Ramos (cell line): ENCODE measurements at regions not wholly inside any gene's neighbourhood (a gene's known extent, or its start where the extent isn't known, plus 50 kb on each side); places are given as distances from the start of the nearest gene placed in this dataset.
"Not testable (repeated sequence)": the region's sequence is repeated elsewhere in the genome, so short reads cannot be mapped to it uniquely, and the experiment has no call there.

Experiments used
- in situ Hi-C: fragments of 300-500 bp; cut with MboI; formaldehyde crosslinking; loops from one replicate; pipeline ENCODE4 v1.14.3; 2022; ENCODE audit warnings: low sequenced_read_pairs; ENCODE audit not compliant: unreplicated experiment

DNA sequence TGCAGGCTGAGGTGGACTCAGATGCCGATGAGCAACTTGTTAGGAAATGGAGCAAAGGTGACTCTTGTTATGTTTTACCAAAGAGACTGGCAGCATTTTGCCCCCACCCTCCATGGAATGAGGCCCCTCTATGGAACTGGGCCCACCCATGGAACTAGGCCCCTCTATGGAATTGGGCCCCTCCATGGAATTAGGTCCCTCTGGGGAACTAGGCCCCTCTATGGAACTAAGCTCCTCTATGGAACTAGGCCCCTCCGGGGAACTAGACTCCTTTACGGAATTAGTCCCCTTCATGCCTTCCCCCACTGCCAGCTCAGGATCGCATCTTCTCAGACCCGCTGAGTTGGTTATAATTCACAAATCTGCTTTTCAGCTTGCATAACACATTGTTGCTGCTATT, 144.9 kb downstream of the THBS2 start:
- in situ Hi-C loops: no loop called here

DNA sequence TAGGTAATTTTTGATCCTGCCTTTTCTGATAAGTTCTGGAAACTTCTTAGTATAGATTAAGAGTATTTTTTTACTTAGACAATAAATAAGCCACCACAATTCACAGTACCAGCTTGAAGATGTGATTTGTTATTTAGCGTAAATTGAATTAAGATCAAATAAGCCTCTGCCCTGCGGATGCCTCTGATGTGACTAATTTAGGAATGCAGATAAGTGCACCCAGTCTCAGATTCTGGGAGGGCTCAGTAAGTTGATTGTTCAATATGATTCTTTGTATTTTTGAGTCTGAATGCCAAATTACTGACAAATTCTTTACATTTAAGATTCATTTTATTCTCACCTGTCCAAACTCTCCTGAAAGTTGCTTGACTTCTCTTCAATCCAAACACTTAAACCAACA, 147.5 kb downstream of the THBS2 start:
- in situ Hi-C loops: no loop called here

DNA sequence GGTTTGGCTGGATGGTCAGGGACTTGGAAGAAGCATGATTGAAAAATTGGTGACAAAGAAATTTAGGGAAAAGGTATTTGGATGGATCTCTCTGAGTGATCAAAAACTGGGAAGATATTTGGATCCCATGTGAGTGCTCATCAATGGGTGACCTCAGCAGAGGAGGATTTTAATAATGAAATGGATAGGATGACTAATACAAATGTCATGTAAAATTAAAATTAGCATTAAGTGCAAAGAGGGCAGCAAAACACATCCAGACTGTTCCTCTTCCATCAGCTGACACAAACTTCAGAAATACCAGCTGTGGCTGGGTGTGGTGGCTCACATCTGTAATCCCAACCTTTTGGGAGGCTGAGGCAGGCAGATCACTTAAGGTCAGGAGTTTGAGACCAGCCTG, 151.7 kb downstream of the THBS2 start:
- in situ Hi-C loops: no loop called here

DNA sequence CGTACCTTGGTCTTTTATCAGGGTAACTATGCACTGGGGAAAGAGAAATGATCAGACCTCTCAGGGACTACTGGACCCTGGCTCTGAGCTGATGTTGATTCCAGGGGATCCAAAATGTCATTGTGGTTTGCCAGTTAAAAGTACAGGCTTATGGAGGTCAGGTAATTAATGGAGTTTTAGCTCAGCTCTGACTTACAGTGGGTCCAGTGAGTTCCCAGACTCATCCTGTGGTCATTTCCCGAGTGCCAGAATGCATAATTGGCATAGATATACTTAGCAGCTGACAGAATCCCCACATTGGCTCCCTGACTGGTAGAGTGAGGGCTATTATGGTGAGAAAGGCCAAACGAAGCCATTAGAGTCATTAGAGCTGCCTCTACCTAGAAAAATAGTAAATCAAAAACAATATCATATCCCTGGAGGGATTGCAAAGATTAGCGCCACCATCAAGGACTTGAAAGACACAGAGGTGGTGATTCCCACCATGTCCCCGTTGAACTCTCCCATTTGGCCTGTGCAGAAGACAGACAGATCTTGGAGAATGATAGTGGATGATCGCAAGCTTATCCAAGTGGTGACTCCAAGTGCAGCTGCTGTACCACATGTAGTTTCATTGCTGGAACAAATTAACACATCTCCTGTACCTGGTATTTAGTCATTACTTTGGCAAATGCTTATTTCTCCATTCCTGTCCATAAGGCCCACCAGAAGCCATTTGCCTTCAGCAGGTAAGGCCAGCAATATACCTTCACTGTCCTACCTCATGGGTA, 152.4 kb downstream of the THBS2 start:
- in situ Hi-C loops: no loop called here

DNA sequence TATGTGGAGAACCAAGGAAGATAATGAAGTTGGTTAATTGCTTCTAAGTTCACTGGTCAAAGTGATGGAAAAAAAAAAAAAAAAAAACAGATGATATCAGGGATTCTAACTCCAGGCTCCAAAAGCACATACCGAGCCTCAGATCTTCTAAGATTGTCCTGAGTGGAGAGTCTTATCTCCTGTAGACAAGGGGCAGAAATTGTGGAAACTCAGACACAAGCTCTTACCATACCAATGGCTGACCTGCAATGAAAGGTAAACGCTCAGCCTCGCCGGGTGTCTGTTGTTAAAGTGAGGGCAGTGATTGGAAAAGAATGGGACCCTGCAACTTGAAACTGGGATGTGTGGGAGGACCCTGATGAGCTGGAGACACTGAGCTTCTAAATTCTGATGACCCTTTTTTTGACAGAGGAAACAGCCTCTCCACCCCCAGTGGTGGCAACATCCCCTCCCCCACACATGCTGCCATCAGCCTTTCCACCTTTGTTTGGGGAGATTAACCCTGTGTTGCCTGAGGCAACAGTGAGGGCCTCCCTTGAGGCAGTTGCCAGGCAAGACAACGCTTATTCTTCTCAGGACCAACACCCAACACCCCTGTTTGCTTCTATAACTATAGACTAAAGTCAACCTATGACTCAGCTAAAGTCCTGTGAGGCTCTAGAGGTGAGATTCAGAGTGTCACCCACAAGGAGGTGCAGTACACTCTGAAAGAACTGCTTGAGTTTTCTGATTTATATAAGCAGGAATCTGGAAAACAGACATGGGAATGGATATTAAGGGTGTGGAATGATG, 154.0 kb downstream of the THBS2 start:
- in situ Hi-C loops: no loop called here

DNA sequence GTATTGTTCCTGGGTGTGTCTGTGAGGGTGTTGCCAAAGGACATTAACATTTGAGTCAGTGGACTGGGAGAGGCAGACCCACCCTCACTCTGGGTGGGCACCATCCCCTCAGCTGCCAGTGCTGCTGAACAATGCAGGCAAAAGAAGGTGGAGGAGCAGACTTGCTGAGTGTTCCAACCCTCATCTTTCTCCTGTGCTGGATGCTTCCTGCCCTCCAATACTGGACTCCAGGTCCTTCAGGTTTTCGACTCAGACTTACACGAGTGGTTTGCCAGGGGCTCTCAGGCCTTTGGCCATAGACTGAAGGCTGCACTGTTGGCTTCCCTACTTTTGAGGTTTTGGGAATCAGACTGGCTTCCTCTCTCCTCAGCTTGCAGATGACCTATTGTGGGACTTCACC, 155.0 kb downstream of the THBS2 start:
- in situ Hi-C loops: not testable (repeated sequence)

DNA sequence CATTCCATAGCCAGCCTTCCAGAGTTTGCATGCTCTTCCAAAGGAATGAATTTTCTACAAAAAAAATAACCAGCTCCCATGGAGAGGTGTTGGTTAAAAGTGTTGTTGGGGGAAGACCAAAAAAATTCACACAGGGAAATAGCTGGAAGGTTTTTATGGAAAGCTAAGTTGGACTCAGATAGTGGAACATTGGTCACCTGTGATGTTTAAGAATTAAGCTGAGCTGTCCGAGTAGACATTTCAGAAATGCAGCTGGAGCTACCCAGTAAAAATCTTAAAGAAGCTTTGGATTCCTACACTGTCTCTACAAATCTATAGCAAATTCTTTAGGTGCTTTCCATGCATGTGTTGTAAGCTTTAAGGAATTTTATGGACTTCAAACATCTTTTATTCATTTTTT, 155.5 kb downstream of the THBS2 start:
- in situ Hi-C loops: no loop called here

DNA sequence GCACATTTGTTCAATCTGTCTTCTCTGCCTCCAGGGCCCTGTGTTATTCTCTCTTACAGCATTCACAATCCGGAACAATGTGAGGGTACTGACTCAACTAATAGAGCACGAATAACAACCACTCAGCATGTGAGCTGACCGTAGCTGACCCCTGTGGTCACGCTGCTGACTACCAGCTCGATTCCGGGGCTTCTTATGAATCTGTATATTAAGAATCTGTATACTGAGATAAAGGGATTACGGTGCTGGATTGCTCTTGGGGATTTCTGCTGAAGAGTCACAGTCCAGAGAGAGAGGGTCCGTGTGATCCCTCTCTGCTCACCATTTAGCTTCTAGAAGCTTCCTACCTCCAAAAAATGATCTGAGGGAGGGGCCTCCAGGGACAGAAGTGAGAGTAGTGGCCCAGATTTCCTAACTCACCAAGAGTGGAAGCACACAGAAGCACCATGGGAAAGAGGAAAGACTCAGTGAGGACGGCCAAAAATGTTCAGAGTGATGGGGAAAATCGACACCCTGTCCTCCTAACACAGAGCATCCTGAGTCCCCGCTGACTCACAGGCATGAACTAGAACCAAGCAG, 156.2 kb downstream of the THBS2 start:
- in situ Hi-C loops: no loop called here

DNA sequence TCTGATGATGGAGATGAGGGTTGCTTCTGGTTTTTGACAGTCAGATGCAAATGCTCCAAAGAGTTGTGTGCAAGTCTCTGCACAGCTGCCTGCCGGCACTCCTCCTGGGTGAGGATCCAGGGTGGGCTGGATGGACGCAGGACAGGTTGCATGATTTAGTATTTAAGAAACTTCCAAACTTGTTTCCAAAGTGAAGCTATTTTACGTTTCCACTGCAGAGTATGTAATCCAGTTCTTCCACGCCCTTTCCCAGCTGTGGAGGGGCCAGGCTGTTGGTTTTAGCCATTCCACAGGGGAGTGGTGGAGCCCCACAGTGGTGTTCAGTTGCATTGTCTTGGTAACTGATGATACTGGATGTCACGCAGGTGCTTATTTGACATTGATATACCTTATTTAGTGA, 157.3 kb downstream of the THBS2 start:
- in situ Hi-C loops: no loop called here

DNA sequence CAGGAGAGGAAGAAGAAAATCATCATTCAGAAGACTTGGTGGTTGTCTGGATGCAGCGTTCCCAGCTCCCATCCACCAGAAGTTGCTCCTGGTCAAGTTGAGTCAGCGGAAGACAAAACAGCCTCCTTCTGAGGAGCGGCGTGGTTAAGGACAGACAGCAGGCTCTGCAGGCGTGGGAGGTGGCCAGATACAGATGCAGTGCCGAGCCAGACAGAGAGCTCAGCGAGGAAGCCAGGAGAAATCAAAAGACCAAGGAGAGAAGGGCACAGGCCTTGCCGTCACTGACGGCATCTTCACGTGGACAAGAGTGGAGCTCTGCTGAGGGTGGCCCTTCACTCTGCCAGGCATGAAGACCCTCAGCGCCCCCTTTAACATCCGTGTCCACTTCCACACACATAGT, 158.5 kb downstream of the THBS2 start:
- in situ Hi-C loops: no loop called here

DNA sequence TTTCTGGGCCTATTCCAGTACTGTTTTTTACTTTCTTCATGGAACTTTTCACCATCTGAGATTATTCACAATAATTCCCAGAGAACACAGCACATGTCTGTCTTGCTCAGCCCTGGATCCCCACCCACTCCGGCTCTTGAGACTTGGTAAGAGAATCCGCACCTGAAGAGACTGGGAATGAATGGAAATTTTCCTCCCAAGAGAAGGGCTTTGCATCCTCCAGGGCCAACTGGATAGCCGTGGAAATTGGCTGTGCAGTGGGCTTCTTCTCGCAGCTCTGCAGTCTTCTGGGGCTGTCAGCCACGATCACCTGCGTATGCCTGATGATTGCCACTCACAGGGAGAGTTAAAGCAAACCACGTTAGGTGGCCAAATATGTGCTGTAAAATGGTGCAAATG, 159.1 kb downstream of the THBS2 start:
- in situ Hi-C loops: no loop called here

DNA sequence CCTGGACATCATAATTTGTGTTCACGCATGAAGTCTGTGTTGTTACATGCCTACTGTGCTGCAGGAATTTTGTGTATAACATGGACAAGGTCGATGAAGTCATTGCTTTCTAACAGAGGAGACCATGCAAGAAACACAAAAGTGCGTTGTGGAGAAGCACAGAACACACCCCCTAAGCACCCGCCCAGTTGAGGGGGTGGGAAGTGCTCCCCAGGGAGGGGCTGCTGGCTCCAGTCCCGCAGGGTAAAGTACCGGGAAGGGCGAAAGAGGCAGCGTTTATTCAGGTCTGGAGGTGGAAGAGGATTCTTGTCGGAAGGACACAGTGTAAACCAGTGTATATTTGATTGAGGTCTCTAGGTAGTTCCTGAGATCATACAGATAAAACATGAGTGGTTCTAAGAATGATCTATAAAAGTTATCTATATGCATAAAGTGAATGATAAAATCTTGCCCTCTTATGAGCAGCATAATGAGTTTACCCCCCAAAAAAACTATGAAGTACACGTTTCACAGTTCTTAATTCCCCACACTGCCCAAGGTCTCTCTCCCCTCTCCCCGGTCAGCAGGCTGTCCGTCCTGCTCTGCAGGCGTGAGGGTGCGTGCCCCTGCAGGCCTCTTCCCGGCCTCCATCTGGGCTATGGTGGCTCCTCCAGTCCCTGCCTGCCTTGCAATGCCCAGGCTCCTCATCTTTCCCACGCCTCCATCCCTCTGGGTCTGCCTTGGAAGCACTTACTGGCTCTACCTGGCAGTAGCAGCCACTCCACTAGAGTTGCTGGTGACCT, 159.7 kb downstream of the THBS2 start:
- in situ Hi-C loops: no loop called here

DNA sequence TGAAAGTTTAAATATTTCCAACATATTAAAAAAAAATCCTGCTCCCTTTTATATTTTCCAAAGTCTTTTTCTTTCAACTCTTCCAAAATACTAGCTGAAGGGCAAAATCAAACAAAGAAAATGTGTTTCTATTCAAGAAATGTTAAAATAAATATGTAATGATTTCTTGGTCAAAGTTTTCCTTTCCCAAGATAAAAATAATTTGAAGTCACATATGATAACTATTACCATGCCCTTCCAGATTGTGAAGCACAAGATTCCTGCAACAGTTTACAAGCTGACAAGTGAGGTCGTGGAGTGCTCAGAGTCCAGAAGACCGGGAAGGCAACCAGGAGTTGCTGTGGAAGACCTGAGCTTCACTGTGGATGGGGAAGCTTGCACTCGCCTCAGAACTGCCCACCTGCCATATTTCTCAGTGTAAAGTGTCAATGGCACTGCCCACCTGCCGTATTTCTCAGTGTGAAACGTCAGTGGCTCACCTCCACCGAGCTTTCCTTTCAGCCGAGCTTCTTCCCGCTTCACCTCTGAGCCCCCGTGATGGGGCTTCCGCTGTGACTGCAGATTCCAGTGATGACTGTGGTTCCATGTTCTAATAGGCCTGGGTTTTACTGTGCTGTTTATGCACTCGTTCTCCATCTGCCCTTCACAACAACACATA, 160.5 kb downstream of the THBS2 start:
- in situ Hi-C loops: no loop called here

DNA sequence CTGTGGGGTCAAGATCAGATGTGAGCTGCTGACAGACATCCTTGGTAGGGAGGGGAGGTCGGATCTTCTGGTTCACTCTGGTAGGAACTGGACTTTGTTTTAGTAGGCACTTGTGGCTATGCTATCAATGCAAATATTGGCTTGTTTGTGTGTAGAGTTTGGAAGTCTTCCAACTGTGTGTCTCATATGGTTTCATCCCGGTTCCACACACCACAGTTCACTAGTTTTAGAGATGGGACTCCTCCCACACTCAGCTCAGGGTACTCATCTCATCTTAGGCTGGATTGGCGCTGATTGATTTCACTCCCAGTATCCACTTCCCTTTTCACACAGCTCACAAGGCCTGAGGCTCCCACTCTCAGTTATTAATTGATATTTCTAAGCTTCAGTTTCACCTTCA, 161.3 kb downstream of the THBS2 start:
- in situ Hi-C loops: no loop called here

DNA sequence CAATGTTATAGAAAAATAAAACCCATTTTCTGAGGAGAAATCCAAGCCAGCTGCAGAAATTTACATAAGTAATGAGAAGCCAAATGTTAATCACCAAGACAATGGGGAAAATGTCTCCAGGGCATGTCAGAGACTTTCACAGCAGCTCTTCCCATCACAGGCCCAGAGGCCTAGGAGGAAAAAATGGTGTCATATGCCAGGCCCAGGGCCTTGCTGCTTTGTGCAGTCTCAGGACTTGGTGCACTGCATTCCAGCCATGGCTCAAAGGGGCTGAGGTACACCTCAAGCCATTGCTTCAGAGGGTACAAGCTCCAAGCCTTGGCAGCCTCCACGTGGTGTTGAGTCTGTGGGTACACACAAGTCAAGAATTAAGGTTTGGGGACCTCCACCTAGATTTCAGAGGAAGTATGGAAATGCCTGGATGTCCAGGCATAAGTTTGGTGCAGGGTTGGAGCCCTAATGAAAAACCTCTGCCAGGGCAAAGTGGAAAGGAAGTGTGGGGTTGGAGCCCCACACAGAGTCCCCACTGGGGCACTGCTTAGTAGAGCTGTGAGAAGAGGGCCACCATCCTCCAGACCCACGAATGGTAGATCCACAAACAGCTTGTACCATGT, 163.0 kb downstream of the THBS2 start:
- in situ Hi-C loops: not testable (repeated sequence)

DNA sequence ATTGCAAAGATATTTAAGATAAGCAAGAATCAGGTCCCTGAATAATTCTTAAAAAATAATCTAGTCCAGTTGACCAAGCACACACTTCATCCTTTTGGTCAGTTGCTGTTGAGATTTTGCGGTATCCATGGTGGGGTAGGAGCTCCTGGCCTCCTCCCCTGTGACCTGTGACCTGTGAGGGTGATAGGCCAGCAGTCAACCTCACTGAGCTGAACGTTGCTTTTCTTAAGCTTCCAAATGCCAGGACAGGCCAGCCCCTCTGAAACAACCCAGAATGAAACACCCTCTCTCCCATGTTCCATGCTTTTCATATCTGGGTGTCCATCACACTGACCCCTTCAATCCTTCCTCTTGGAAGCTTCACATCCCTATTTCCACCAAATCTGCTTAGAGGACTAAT, 164.9 kb downstream of the THBS2 start:
- in situ Hi-C loops: no loop called here

DNA sequence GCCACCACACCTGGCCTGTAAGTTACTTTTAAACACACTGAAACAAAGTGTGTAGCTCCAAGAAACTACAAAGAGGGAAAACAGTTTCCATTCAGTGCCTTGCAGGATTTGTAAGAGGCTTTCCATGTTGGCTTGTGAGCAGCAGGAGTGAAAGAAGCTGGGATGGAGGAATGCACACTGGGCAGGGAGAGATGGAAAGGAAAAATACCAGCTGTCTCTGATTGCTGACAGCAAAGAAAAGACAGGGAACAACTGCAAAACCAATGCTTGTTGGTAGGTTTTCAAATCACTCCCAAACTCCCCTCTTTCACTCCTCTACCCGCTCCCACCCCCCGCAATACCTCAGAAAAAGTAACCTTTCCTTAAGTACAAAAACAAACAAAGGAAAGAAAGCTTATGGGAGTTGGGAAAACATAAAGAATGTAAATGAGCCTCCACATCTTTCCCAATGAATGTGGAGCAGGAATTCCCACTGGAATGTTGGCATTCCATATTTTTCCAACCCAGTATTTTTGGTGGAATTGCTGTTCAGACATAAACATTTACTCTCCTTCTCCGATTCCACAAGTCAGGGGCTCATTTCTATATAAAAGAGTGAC, 166.1 kb downstream of the THBS2 start:
- in situ Hi-C loops: no loop called here

DNA sequence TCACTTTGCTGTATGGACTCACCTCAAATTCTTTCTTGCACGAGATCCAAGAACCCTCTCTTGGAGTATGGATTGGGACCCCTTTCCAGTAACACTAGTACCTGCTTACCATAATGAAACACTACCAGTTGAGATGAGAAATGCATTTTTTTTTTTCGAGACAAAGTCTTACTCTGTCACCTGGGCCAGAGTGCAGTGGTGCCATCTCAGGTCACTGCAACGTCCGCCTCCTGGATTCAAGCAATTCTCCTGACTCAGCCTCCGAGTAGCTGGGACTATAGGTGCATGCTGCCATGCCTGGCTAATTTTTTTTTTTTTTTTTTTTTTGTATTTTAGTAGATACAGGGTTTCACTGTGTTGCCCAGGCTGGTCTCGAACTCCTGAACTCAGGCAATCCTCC, 167.0 kb downstream of the THBS2 start:
- in situ Hi-C loops: not testable (repeated sequence)

DNA sequence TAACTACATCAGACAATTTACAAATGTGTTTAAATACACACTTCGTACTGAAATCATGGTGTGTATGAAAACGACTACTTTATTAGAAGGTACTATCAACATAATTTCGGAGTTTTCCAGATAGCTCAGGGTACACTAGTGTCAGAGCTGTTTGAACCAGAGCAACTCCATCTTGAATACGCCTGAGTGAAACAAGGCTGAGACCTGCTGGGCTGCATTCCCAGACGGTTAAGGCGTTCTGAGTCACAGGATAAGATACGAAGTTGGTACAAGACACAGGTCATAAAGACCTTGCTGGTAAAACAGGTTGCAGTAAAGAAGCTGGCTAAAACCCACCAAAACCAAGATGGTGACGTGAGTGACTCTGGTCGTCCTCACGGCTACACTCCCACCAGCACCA, 167.6 kb downstream of the THBS2 start:
- in situ Hi-C loops: no loop called here
